Upper lobe of right lung (tissue), 1 donor: ENCODE measurements at regions not wholly inside any gene's neighbourhood (a gene's known extent, or its start where the extent isn't known, plus 50 kb on each side); places are given as distances from the start of the nearest gene placed in this dataset.
A peak's percentile ranks its signal among the peaks of the same experiment; 100 is the strongest.
"Not testable (repeated sequence)": the region's sequence is repeated elsewhere in the genome, so short reads cannot be mapped to it uniquely, and the experiment has no call there.

Experiments used
- ATAC-seq: fragments of 200-7000 bp; cut with Tn5 transposase; one replicate; pipeline ENCODE4 v1.9.1; 2020; ENCODE audit warnings: mild to moderate bottlenecking, moderate library complexity
- DNase-seq: peaks from one replicate; pipeline ENCODE4 v3.0.0-alpha.2; 2020
- H3K27ac ChIP-seq: fragments of 200-600 bp; one replicate; pipeline ENCODE4 v1.8.0; 2022
- H3K27me3 ChIP-seq: fragments of 200-600 bp; one replicate; pipeline ENCODE4 v1.8.0; 2022; ENCODE audit warnings: mild to moderate bottlenecking
- H3K36me3 ChIP-seq: fragments of 200-600 bp; one replicate; pipeline ENCODE4 v1.8.0; 2022
- H3K4me1 ChIP-seq: fragments of 200-600 bp; one replicate; pipeline ENCODE4 v1.8.0; 2022
- H3K4me3 ChIP-seq: fragments of 200-600 bp; one replicate; pipeline ENCODE4 v1.8.0; 2022; ENCODE audit warnings: mild to moderate bottlenecking
- H3K9me3 ChIP-seq: fragments of 200-600 bp; one replicate; pipeline ENCODE4 v1.8.0; 2022
- intact Hi-C: fragments of 100-400 bp; cut with DNase I; formaldehyde crosslinking; loops from one replicate; pipeline ENCODE4 v1.11.0; 2022
- TF ChIP-seq, protein P1 (sequence below): fragments of 200-600 bp; IDR thresholded peaks from one replicate; pipeline ENCODE4 v1.8.0; 2022; ENCODE audit warnings: antibody characterized with exemption
- donor health status: DM: no; HTN: yes; CAD: no; lungs with severe emphysema.

DNA sequence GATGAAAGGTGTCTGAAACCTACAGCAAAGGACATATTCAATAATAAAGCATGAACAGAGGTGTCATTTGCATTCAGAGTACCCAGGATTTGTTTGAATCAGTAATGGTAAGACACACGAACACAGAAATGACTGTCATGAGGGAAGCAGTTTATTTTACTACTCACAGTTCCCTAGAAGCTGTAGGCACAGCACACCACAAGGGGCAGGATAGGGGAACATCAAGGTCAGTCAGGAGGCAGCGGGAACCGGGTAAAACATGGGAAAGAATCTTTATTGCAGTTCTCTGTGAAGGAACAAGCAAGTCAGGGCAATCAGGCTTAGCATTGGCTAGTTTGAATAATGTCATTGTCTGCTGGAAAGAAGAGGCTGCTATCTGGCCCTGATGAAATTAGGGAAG lies 70.2 kb upstream of the PDSS1 start:
- intact Hi-C loops = no loop called here
- ATAC-seq (peak; percentile 60), DNase-seq (no peak)
- H3K27me3 ChIP-seq = no peaks in the 10 kb centered on the region
- H3K9me3 ChIP-seq = no peaks in the 10 kb centered on the region
- no peaks in the 10 kb centered on the region for H3K36me3 ChIP-seq
- H3K27ac ChIP-seq = no peak overlapping the region
- no peaks in the 10 kb centered on the region for H3K4me1 ChIP-seq
- TF ChIP-seq, protein P1, sequence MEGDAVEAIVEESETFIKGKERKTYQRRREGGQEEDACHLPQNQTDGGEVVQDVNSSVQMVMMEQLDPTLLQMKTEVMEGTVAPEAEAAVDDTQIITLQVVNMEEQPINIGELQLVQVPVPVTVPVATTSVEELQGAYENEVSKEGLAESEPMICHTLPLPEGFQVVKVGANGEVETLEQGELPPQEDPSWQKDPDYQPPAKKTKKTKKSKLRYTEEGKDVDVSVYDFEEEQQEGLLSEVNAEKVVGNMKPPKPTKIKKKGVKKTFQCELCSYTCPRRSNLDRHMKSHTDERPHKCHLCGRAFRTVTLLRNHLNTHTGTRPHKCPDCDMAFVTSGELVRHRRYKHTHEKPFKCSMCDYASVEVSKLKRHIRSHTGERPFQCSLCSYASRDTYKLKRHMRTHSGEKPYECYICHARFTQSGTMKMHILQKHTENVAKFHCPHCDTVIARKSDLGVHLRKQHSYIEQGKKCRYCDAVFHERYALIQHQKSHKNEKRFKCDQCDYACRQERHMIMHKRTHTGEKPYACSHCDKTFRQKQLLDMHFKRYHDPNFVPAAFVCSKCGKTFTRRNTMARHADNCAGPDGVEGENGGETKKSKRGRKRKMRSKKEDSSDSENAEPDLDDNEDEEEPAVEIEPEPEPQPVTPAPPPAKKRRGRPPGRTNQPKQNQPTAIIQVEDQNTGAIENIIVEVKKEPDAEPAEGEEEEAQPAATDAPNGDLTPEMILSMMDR = no peak
- H3K4me3 ChIP-seq = no peak overlapping the region

DNA sequence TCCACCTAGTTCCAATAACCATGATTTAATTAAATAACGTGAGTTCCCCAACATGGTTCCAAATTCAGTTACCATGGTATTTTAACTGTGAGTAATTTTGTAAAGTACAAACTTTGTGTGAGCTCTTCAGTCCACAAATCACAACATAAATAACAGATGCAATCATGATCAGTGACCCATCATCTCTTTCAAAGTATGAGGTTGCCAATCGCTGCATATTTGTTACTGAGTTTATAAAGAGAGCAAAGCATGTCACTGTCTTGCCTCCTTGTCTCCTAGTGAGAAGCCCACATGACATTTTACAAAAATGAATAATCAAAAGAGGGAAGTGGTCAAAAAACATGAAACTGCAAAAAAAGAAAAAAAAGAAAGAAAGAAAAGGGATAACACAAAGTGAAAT lies 69.1 kb upstream of the PDSS1 start:
- no peak for ATAC-seq
- H3K27me3 ChIP-seq = no peaks in the 10 kb centered on the region
- TF ChIP-seq, protein P1 = no peak
- no peaks in the 10 kb centered on the region for H3K4me1 ChIP-seq
- H3K27ac ChIP-seq = no peak overlapping the region
- H3K9me3 ChIP-seq = no peaks in the 10 kb centered on the region
- intact Hi-C loops = no loop called here
- DNase-seq = no peak
- H3K36me3 ChIP-seq = no peaks in the 10 kb centered on the region
- H3K4me3 ChIP-seq = no peak overlapping the region

DNA sequence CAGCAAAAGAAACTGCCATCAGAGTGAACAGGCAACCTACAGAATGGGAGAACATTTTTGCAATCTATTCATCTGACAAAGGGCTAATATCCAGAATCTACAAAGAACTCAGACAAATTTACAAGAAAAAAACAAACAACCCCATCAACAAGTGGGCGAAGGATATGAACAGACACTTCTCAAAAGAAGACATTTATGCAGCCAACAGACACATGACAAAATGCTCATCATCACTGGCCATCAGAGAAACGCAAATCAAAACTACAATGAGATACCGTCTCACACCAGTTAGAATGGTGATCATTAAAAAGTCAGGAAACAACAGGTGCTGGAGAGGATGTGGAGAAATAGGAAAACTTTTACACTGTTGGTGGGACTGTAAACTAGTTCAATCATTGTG lies 65.3 kb upstream of the PDSS1 start:
- H3K27me3 ChIP-seq, ATAC-seq, H3K4me3 ChIP-seq, DNase-seq, H3K27ac ChIP-seq, H3K36me3 ChIP-seq, intact Hi-C loops, H3K4me1 ChIP-seq, H3K9me3 ChIP-seq: not testable (repeated sequence)

DNA sequence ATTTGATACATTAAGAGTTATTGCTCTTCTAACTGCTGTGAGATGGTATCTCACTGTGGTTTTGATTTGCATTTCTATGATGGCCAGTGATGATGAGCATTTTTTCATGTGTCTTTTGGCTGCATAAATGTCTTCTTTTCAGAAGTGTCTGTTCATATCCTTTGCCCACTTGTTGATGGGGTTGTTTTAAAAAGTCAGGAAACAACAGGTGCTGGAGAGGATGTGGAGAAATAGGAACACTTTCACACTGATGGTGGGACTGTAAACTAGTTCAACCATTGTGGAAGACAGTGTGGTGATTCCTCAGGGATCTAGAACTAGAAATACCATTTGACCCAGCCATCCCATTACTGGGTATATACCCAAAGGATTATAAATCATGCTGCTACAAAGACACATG lies 63.4 kb upstream of the PDSS1 start:
- intact Hi-C loops = not testable (repeated sequence)

DNA sequence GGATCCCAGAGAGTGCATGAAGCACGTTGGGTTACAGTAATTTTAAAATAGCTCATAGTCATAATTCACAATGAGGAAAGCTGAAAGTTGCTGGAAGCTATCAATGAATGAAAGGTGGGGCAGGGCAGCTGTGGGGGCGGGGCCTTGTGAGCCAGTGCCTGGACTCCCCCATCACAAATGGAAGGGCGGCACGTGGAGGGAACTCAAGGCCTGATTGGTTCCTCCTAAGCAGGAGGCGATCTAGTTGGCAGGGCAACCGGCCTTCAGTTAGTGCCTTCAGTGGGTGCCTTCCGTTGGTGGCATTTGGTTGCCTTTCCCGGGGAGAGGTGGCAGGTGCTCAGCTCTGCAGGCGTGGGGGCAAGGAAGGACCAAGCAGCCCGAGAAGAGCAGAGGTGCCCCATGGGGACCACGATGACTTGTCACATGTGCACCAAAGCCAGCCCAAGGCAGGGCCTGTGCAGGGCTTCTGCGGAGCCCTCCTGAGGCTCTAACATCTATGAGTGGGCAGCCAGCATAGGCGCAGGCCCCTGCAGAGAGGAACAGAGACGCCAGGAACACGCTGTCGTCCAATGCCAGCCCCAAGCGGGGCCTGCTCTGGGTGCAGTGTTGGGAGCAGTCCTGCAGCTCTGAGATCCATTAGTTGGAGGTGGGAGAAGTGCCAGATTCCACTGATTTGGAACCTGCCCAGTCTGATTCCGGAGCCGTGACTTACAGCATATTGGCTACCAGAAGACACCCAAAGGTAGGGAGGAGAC lies 59.8 kb upstream of the PDSS1 start:
- DNase-seq (no peak), ATAC-seq (no peak)
- H3K4me1 ChIP-seq = no peaks in the 10 kb centered on the region
- H3K36me3 ChIP-seq = no peaks in the 10 kb centered on the region
- intact Hi-C loops = no loop called here
- no peaks in the 10 kb centered on the region for H3K27me3 ChIP-seq
- TF ChIP-seq, protein P1 = no peak
- H3K4me3 ChIP-seq = no peak overlapping the region
- H3K27ac ChIP-seq = no peak overlapping the region
- no peaks in the 10 kb centered on the region for H3K9me3 ChIP-seq

More for the DNA sequence above, 63.4 kb upstream of the PDSS1 start:
- DNase-seq, ATAC-seq, H3K27me3 ChIP-seq, H3K36me3 ChIP-seq, H3K9me3 ChIP-seq, H3K4me3 ChIP-seq, H3K4me1 ChIP-seq, H3K27ac ChIP-seq: not testable (repeated sequence)

DNA sequence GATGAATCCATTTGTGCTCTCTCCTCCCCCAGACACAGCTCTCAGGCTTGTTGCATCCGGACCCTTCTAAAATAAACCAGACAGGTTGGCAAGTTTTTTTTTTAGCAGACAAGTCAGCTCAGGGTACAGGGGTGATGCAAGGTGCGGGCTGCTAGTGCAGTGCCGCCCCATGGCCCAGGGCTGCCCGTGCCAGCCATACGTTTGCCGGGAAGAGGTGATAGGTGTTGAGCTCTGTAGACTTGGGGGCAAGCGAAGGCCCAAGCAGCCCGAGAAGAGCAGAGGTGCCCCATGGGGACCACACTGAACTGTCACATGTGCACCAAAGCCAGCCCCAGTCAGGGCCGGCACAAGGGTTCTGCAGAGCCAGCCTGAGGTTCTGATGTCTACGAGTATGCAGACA lies 57.1 kb upstream of the PDSS1 start:
- Histone ChIP-seq H3K36me3 (no peaks in the 10 kb centered on the region), H3K4me1 (no peaks in the 10 kb centered on the region), H3K4me3 (no peak overlapping the region), H3K27ac (no peak overlapping the region), H3K9me3 (no peaks in the 10 kb centered on the region), H3K27me3 (no peaks in the 10 kb centered on the region)
- ATAC-seq = no peak
- no peak for DNase-seq
- intact Hi-C loops = no loop called here
- TF ChIP-seq, protein P1 = no peak
